HG02840 (cell line): ENCODE measurements at regions not wholly inside any gene's neighbourhood (a gene's known extent, or its start where the extent isn't known, plus 50 kb on each side); places are given as distances from the start of the nearest gene placed in this dataset.
"Not testable (repeated sequence)": the region's sequence is repeated elsewhere in the genome, so short reads cannot be mapped to it uniquely, and the experiment has no call there.

Source experiments
- ATAC-seq: cut with Tn5 transposase; IDR thresholded peaks from one replicate; pipeline ENCODE4 v1.9.1; 2021; ENCODE audit warnings: mild to moderate bottlenecking, moderate library complexity, moderate number of reproducible peaks; ENCODE audit not compliant: unreplicated experiment, low FRiP score

GRCh38 chr11:103584021-103584420 is 452.4 kb upstream of the DDI1 start:
- no peak for ATAC-seq

- ATAC-seq: no peak
These were observed 451.7 kb upstream of the DDI1 start for GRCh38 chr11:103584720-103585119.

DNA sequence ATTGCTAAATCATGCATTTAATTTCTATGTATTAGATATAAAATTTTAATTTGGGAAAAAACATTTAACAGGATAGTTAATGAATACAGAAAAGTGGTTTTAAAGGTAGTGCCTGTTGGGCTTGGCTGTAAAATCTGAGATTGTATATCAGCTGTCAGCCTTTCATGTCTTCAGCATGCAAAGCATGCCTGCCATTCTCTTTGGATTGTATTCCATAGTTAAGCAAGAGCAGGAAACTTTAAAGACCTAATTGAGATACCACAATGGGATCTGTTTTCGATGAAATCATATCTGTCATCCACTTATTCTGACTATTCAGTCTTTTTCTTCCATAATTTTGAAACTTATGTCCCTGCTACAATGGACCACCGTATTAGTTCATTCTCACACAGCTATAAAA is 451.0 kb upstream of the DDI1 start:
- ATAC-seq: no peak

DNA sequence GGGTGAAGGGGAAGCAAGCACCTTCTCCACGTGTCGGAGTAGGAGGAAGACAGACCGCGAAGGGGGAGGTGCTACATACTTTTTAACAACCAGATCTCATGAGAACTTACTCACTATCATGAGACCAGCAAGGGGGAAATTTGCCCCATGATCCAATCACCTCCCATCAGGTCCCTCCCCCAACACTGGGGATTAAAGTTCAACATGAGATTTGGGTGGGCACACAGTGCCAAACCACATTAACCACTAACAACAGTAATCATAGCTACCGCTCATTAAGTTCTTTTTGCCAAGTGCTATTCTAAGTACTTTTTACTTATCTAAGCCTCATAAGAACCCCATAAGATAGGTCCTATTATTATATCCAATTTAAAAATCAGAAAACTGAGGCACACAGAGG is 450.5 kb upstream of the DDI1 start:
- ATAC-seq: no peak

- ATAC-seq: no peak
These were observed 449.7 kb upstream of the DDI1 start for GRCh38 chr11:103586756-103587155.

GRCh38 chr11:103587901-103588788 is 448.3 kb upstream of the DDI1 start:
- ATAC-seq: no peak

- no peak for ATAC-seq
These were observed 444.9 kb upstream of the DDI1 start for GRCh38 chr11:103591554-103591953.

DNA sequence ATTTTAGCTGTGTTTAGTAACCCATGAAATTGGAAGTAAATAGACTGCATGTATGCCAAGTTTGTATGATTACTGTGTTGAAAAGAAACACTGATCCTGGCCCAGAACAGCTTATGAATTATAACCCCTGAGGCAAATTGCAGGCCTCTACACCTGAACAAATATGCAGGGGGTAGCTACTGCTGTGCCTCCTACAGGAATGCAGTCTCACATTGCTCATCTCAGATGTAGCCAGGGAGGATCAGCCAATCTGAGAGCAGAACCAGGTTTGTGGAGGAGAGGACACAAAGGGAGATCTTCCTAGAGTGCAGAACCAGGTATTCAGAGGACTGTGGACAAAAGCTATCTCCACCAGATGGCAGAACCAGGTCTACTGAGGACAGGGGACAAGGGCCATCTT is 442.2 kb upstream of the DDI1 start:
- ATAC-seq: no peak

DNA sequence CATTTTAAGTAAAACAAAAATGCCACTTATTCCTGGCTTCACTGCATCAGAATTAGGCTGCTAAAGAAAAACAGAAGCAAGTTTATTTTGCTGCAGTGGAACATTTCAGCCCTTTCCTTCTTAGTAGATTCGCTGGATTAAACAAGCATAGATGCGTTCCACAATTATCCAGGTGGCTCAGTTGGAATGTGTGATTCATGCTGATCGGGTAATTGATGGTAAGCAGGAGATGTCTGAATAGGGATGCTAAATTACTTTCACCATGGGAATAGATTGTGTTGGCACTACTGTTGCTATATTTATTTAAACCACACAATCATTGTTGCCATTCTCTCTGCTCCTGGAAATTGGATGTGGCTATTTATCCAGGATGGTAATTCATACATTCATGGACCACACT is 440.1 kb upstream of the DDI1 start:
- ATAC-seq: no peak

DNA sequence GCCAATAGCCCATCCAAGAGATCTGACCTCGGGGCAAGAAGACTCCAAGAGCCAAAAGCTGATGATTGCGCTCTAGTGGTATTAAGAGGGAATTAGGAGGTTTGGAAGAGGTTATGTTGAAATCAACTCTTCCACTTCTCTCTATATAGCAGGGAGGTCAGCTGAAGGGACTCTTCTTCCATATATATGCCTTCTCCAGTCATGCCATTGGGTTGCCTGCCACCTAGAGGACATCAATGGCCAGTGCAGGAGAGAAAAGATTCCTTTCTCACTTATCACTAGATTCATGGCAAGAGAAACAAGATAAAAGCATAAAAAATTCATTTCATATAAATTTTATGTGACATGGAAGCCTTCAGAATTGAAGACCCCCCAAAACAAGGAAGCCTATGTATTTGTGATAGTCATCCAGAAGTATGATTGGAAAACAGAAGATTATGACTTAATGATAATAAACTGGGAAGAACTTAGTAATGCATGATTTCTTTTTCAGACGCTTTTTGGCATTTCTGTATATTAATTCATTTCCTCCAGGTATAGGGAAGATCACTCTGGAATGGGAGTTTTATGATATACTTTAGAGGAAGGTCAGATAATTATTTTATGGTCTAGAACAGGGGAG is 435.1 kb upstream of the DDI1 start:
- ATAC-seq: no peak

GRCh38 chr11:103602840-103603239 is 433.6 kb upstream of the DDI1 start:
- no peak for ATAC-seq

DNA sequence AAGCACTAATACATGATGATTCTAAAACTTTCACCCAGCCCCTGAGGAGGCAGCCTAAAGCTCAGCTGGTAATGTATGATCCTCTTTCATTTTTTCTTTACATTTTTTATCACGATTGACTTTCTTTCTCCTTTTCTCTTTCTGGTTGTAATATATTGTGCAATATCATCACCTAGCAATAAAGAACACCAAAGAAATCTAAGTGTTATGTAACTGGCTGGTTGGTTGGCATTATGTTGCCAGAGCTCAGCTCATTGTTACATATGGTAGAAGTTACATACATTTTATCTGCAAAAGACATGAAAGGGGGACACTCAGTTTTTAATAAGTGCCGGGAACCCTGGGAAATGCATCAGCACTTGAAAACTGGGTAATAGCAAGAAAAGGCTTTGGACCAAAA is 432.1 kb upstream of the DDI1 start:
- no peak for ATAC-seq

DNA sequence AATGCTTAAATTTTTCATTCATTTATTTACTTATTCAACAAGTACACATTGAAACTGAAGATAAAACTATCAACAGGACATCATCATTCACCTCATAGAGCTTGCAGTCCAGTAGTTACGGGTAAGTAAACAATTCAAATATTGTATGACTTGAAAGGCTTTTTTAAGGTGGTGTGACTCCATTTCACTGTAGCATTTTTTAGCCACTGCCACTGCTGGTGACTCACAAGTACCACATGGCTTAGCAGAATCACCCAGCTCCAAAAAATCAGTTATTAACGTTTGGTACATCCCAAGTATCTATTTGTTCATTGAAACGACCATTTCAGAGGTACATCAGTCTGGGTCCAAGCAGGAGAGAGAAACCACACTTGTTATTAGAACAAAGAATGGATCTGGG is 427.9 kb upstream of the DDI1 start:
- no peak for ATAC-seq

- ATAC-seq: no peak
These were observed 427.0 kb upstream of the DDI1 start for GRCh38 chr11:103609117-103610066.

- no peak for ATAC-seq
These were observed 426.0 kb upstream of the DDI1 start for GRCh38 chr11:103610435-103610834.

DNA sequence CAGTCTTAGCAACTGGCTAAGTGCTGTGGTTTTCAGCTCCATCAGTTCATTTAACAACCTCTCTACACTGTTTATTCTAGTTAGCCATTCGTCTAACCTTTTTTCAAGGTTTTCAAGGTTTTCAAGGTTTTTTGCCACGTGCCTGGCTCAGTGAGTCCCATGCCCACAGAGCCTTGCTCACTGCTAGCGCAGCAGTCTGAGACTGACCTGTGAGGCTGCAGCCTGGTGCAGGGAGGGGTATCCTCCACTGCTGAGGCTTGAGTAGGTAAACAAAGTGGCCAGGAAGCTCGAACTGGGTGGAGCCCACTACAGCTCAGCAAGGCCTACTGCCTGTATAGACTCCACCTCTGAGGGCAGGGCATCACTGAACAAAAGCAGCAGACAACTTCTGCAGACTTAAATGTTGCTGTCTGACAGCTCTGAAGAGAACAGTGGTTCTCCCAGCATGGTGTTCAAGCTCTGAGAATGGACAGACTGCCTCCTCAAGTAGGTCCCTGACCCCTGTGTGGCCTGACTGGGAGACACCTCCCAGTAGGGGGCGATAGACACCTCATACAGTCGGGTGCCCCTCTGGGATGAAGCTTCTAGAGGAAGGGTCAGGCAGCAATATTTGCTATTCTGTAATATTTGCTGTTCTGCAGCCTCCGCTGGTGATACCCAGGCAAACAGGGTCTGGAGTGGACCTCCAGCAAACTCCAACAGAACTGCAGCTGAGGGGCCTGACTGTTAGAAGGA is 424.7 kb upstream of the DDI1 start:
- not testable (repeated sequence) for ATAC-seq

- not testable (repeated sequence) for ATAC-seq
These were observed 424.0 kb upstream of the DDI1 start for GRCh38 chr11:103612451-103612850.

- not testable (repeated sequence) for ATAC-seq
These were observed 419.9 kb upstream of the DDI1 start for GRCh38 chr11:103616586-103616985.

GRCh38 chr11:103618528-103618927 is 417.9 kb upstream of the DDI1 start:
- no peak for ATAC-seq

DNA sequence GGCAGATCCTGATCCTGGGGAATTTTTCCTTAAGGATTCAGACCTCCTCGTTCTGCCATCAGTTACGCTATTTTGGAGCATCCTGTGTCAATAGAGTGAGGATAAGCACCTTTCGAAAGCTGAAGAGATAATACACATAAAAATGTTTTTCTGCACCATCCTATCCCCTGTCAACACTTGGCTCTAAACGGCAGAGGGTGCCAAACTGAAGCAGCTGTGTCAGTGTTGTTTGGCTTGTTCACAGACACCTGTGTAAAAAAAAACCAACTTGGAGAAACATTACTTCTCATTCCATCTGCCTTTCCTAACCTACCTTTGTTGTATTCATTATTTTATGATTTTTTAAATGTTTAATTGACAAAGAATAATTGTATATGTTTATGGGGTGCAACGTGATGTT is 417.0 kb upstream of the DDI1 start:
- no peak for ATAC-seq
